GM18951 (cell line): ENCODE measurements at regions not wholly inside any gene's neighbourhood (a gene's known extent, or its start where the extent isn't known, plus 50 kb on each side); places are given as distances from the start of the nearest gene placed in this dataset.
"Not testable (repeated sequence)": the region's sequence is repeated elsewhere in the genome, so short reads cannot be mapped to it uniquely, and the experiment has no call there.

Source experiments
- POLR2A ChIP-seq: IDR thresholded peaks from 4 replicates; pipeline ENCODE4 v1.6.1; 2011; ENCODE audit warnings: mild to moderate bottlenecking; ENCODE audit not compliant: insufficient read length, insufficient read depth; ENCODE audit errors: extremely low read depth
- in situ Hi-C: fragments of 300-500 bp; cut with MboI; formaldehyde crosslinking; loops from one replicate; pipeline ENCODE4 v1.12.0; 2022; ENCODE audit warnings: low sequenced_read_pairs, mixed read lengths, inconsistent platforms; ENCODE audit not compliant: unreplicated experiment

- TF ChIP-seq POLR2A, result no peak
- in situ Hi-C loops, result no loop called here
These were observed 1030.2 kb downstream of the EFNA5 start for GRCh38 chr5:106640511-106640910.

GRCh38 chr5:106639488-106639887, 1031.2 kb downstream of the EFNA5 start:
- in situ Hi-C loops, result no loop called here
- TF ChIP-seq POLR2A, result no peak

GRCh38 chr5:106637275-106637674, 1033.5 kb downstream of the EFNA5 start:
- in situ Hi-C loops, result no loop called here
- no peak for TF ChIP-seq POLR2A

GRCh38 chr5:106634375-106634774, 1036.4 kb downstream of the EFNA5 start:
- no peak for TF ChIP-seq POLR2A
- in situ Hi-C loops, result no loop called here

GRCh38 chr5:106633825-106634224, 1036.9 kb downstream of the EFNA5 start:
- in situ Hi-C loops, result no loop called here
- no peak for TF ChIP-seq POLR2A

- in situ Hi-C loops, result not testable (repeated sequence)
These were observed 1042.3 kb downstream of the EFNA5 start for GRCh38 chr5:106628456-106628855.

- in situ Hi-C loops, result no loop called here
- no peak for TF ChIP-seq POLR2A
These were observed 1060.7 kb downstream of the EFNA5 start for GRCh38 chr5:106610041-106610440.

- TF ChIP-seq POLR2A, result no peak
- in situ Hi-C loops, result no loop called here
These were observed 1069.1 kb downstream of the EFNA5 start for GRCh38 chr5:106601620-106602019.

- TF ChIP-seq POLR2A, result no peak
- in situ Hi-C loops, result no loop called here
These were observed 1069.9 kb downstream of the EFNA5 start for GRCh38 chr5:106600803-106601202.

- in situ Hi-C loops, result no loop called here
- no peak for TF ChIP-seq POLR2A
These were observed 1074.9 kb downstream of the EFNA5 start for GRCh38 chr5:106595864-106596263.

GRCh38 chr5:106584268-106584667, 1086.5 kb downstream of the EFNA5 start:
- in situ Hi-C loops, result no loop called here
- TF ChIP-seq POLR2A, result no peak

GRCh38 chr5:106578736-106579135, 1092.0 kb downstream of the EFNA5 start:
- TF ChIP-seq POLR2A, result no peak
- in situ Hi-C loops, result no loop called here

- in situ Hi-C loops, result no loop called here
- TF ChIP-seq POLR2A, result no peak
These were observed 1095.9 kb downstream of the EFNA5 start for GRCh38 chr5:106574820-106575219.

GRCh38 chr5:106566031-106566430, 1104.7 kb downstream of the EFNA5 start:
- TF ChIP-seq POLR2A, result no peak
- in situ Hi-C loops, result no loop called here

- TF ChIP-seq POLR2A, result no peak
- in situ Hi-C loops, result no loop called here
These were observed 1125.4 kb downstream of the EFNA5 start for GRCh38 chr5:106545325-106545724.
